NCI-H2107 treated with DMSO at 0.1 percent for 48 hours (cell line): ENCODE measurements at regions not wholly inside any gene's neighbourhood (a gene's known extent, or its start where the extent isn't known, plus 50 kb on each side); places are given as distances from the start of the nearest gene placed in this dataset.
A peak's percentile ranks its signal among the peaks of the same experiment; 100 is the strongest.
"Not testable (repeated sequence)": the region's sequence is repeated elsewhere in the genome, so short reads cannot be mapped to it uniquely, and the experiment has no call there.

ENCODE experiments used
- DNase-seq: peaks from one replicate; lab custom pipeline; 2025; ENCODE audit not compliant: unreplicated experiment; lab: John Stamatoyannopoulos, UW

GRCh38 chr6:135555550-135555949 is 58.0 kb upstream of the AHI1 start:
- DNase-seq, result no peak

- DNase-seq, result no peak
Measured at GRCh38 chr6:135557582-135557981, 60.0 kb upstream of the AHI1 start.

DNA sequence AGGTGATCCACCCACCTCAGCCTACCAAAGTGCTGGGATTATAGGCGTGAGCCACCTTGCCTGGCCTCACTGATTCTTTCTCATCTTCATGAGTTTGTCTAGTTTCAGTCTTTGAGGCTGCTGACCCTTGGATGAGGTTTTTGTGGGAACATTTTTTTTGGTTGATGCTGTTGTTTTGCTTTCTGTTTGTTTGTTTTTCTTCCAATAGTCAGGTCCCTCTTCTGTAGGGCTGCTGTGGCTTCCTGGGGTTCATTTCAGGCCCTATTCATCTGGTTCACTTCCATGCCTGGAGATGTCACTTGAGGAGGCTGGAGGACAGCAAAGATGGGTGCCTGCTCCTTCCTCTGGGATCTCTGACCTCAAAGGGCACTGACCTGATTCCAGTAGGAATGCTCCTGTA is 68.1 kb upstream of the AHI1 start:
- not testable (repeated sequence) for DNase-seq

DNA sequence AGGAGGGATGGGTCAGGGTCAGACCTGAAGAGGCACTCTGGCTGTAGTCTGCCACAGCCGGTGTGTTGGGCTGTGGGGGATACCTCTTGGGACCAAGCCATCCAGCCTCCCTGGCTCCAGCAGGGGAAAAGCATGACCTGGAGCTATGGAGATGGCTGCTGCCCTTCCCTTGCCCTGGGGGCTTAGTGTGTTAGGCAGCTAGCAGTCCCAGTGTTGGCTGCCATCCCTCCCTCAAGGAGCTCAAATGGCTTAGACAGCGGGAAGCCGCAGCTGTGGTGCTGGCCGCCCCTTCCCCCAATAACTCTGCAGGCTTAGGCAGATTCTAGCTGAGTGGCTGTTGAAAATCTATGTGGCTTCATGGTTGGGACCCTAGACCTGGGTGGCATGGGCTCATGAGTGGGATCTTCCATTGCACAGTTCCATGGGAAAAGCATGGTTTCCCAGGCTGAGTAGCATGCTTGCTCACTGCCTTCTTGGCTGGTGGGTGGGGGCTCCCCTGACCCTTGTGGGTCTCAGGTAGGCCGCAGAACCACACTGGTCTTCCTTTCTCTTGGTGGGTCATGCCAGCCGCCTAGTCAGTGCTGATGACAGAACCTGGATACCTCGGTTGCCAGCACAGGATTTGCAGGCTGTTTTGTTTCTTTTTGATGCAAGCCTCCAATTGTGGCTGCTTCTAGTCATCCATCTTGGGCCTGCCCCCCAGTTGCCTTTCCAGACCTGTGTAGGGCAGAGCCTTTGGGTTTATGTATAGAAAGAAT is 69.0 kb upstream of the AHI1 start:
- DNase-seq, result no peak

- no peak for DNase-seq
Measured at GRCh38 chr6:135567375-135568083, 70.0 kb upstream of the AHI1 start.

DNA sequence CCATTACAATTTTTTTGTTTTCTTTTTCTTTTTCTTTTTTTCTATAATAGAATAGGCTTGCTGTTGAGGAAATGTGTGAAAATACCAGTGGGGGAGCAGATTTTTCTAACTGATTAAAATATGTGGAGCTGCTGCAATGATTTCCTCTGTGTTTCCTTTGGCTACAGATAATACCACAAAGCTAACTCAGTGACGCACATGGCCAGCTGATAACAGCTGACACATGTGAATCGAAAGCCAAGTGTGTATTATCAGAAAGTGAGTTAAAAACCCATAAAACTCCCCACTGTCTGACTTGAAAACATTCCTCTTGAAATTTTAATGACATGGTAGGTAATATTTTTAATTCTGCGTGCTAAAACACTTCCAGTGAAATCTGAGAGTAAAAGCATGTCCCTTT is 70.8 kb upstream of the AHI1 start:
- no peak for DNase-seq

GRCh38 chr6:135572051-135572450 is 74.5 kb upstream of the AHI1 start:
- DNase-seq, result no peak

- DNase-seq, result peak; percentile 24
Measured at GRCh38 chr6:135575629-135576028, 78.1 kb upstream of the AHI1 start.

- peak; percentile 24 for DNase-seq
Measured at GRCh38 chr6:135576055-135576454, 78.5 kb upstream of the AHI1 start.

DNA sequence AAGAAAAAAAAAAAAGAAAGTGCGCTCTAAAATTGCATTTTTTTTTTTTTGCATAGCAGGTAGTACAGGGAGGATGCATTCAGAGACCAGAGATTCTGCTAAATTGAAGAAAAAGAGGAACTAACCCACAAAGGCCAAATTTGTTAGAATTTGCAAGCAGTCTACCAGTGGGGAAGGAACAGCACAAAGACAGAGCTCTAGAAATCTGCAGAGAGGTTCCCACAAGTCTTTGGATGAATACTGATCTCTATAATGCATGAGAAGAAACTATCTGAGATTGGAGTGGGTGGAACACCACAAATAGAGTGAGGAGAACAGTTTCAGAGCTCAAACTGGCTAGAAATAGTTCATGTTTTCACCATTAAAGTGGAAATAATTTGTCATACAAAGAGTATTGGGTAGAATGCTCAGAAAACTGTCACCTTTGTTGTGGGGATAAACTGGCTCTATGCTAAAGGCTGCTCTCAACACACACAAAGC is 79.6 kb upstream of the AHI1 start:
- no peak for DNase-seq

DNA sequence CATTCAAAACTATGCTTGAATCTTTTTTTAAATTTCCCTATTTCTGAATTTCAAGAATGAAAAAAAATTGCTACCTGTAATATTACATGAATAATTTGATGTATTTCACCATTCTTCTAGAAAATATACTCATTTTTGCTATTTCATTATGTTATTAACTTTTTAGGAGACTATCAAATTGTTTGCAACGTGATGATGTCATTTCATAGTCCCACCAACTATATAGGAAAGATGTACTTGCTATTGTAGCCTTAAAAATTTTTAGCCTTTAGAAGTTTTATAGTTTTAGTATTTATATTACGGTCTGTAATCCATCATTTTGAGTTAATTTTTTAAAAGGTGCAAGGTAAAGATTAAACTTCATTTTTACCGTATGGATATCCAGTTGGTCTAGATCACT is 81.4 kb upstream of the AHI1 start:
- no peak for DNase-seq

DNA sequence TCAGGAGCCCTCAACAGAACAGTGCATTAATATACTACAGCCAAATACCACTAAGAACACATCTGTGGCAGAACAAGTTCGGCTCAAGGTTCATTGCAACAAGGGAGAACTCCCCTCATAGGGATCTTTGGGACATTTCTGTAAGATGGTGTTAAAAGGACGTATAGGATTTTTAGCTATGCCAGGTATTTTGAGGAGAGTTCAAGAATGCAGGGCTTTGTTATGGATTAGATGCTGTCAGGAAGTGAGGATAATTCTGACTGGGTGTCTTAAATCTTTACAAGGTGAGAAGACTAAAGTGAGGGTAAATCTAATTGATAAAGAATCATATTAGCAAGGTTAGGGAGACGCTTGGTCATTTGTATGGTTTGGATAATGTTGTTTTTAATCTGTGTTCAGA is 83.7 kb upstream of the AHI1 start:
- DNase-seq, result no peak

GRCh38 chr6:135583256-135583761 is 85.8 kb upstream of the AHI1 start:
- no peak for DNase-seq

DNA sequence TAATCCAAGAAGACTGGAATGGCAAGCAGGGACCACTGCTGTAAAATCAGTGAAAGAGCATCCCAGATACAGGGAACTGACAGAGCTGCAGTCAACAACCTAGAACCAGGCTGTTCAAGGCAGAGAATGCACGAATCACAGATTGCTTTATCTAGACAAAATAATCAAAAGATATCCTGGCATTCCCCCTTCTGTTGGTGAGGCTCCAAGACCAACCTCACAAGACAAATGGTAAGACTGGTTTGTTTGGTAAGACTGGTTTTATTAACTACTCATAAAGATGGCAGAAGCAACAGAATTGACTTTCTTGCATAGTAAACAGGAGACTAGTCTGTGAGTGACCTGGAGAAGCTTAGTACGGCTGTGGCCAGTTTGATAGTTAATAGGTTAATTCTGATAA is 88.8 kb upstream of the AHI1 start:
- no peak for DNase-seq

DNA sequence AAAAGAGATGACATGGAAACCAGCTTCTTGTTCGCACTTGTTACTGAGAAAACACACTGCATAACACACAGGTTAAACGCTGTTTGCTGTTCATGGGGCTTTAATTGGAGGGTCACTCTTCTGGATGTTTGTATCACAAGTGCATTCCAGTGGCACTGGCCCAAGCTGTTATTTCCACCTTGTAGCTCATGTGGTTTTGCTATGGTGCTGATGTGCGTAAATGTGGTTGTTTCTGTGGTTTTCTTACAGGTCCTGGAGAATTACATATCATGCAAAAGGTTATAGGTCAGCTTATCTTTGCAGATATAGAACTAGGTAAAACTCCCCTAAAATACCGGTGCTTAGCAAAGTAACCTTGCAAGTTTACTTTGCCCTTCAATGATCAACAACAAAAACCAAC is 89.3 kb upstream of the AHI1 start:
- no peak for DNase-seq

GRCh38 chr6:135592276-135592675 is 94.7 kb upstream of the AHI1 start:
- DNase-seq, result no peak

DNA sequence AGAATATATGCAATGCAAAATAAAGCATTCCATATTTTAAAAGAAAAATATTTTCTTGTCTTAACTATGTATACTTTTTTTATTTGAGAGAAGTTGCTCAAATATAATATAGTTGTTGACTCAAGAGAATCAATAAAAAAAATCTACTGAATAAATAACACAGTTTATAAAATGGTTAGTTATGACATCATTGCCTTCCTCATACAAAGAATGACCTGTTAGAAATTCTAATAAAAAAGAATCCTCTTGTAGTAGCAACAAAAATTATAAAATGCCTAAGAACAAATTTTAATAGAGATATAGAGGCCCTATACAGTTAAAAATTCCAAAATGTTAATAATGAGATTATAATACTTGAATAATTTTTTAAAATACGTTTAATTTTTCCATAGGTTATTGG is 96.5 kb upstream of the AHI1 start:
- DNase-seq, result no peak

DNA sequence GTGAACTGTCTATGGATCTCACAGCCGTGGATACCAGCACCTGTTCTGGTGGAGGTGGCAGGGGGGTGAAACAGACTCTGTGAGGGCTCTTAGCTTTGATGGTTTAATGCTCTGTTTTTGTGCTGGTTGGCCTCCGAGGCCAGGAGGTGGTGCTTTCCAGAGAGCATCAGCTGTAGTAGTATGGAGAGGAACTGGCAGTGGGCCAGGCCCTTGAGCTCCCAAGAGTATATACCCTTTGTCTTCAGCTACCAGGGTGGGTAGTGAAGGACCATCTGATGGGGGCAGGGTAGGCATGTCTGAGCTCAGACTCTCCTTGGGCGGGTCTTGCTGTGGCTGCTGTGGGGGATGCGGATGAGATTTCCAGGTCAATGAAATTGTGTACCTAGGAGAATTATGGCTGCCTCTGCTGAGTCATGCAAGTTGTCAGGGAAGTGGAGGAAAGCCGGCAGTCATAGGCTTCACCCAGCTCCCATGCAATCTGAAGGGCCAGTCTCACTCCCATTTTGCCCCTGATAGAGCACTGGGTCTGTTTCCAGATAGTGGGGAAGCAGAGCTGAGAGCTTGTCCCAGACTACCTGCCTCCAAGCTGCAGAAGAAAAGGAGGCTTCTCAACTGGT is 102.7 kb upstream of the AHI1 start:
- peak; percentile 95 for DNase-seq

DNA sequence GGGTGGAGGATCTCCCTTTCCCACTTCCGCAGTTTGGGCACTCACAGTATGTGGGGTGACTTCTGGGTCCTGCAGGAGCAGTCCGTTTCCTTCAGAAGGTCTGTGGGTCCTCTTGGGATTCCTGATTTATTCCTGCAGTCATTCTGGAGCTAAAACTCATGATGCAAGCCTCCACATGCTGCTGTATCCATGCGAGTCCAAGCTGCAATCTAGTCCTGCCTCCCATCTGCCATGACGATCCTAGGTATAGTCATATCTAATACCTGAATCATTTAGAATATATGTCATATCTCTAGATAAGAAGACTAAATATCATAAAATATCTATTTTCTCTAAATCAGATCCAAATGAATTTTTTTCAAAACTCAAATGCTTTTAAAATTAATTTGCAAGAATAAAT is 103.4 kb upstream of the AHI1 start:
- peak; percentile 9 for DNase-seq

GRCh38 chr6:135601857-135602256 is 104.3 kb upstream of the AHI1 start:
- no peak for DNase-seq

GRCh38 chr6:135603249-135603648 is 105.7 kb upstream of the AHI1 start:
- DNase-seq, result no peak
